ENCODE measurements at regions not wholly inside any gene's neighbourhood (a gene's known extent, or its start where the extent isn't known, plus 50 kb on each side); places are given as distances from the start of the nearest gene placed in this dataset.
"Not testable (repeated sequence)": the region's sequence is repeated elsewhere in the genome, so short reads cannot be mapped to it uniquely, and the experiment has no call there.

- WGBS (ENCODE audit: insufficient coverage): no CpG with 5 or more reads among the region's 2 CpGs
- no peaks in the 10 kb centered on the region for H3K36me3 ChIP-seq (ENCODE audit: control insufficient read depth in 2 of 2, extremely low read depth in 1 of 2, insufficient read depth in 1 of 2, low read length in 1 of 2)
- CTCF ChIA-PET: no interaction called here
These were observed 844.8 kb upstream of the CHORDC1 start for GRCh38 chr11:91067666-91068065.

GRCh38 chr11:91066456-91067047 lies 843.7 kb upstream of the CHORDC1 start:
- no peak for ATAC-seq (replicated peaks in 1 of 4)

More at GRCh38 chr11:91067666-91068065, 844.8 kb upstream of the CHORDC1 start:
- no peaks in the 10 kb centered on the region for H3K4me1 ChIP-seq (ENCODE audit: control insufficient read depth in 1 of 2, extremely low read depth in 1 of 2, insufficient read depth in 2 of 2, low read length in 2 of 2)
- Mint-ChIP-seq H3K4me1 (no peaks in the 10 kb centered on the region), H3K9me3 (peaks cover 11 to 32% (median 21%) of the 10 kb centered on the region in 3 donors), H3K36me3 (no peaks in the 10 kb centered on the region), H3K27me3 (no peaks in the 10 kb centered on the region), H3K27ac (no peak overlapping the region), H3K4me3 (no peak overlapping the region)
- no peaks in the 10 kb centered on the region for H3K27me3 ChIP-seq (replicated peaks in 1 of 2; ENCODE audit: control insufficient read depth in 2 of 2, extremely low read depth in 1 of 2, insufficient read depth in 2 of 2, low read length in 1 of 2)
- ATAC-seq (replicated peaks in 1 of 4) (no peak), DNase-seq (no peak)
- no peak overlapping the region for H3K4me3 ChIP-seq (ENCODE audit: control insufficient read depth in 1 of 2, extremely low read depth in 1 of 2, low read length in 1 of 2)
- H3K27ac ChIP-seq (ENCODE audit: low read length): no peak overlapping the region
- no peaks in the 10 kb centered on the region for H3K9me3 ChIP-seq
- POLR2A ChIA-PET: no interaction called here

GRCh38 chr11:91063399-91063798 lies 840.5 kb upstream of the CHORDC1 start:
- H3K9me3 Mint-ChIP-seq: peaks cover 14 to 29% (median 23%) of the 10 kb centered on the region in 3 donors
- H3K27me3 ChIP-seq (replicated peaks in 1 of 2; ENCODE audit: control insufficient read depth in 2 of 2, extremely low read depth in 1 of 2, insufficient read depth in 2 of 2, low read length in 1 of 2); H3K27me3 Mint-ChIP-seq; ATAC-seq (replicated peaks in 1 of 4); H3K9me3 ChIP-seq; H3K27ac Mint-ChIP-seq; CTCF ChIA-PET; H3K27ac ChIP-seq (ENCODE audit: low read length); H3K36me3 ChIP-seq (ENCODE audit: control insufficient read depth in 2 of 2, extremely low read depth in 1 of 2, insufficient read depth in 1 of 2, low read length in 1 of 2); H3K4me1 Mint-ChIP-seq; H3K4me3 Mint-ChIP-seq; H3K36me3 Mint-ChIP-seq; DNase-seq; POLR2A ChIA-PET; H3K4me3 ChIP-seq (ENCODE audit: control insufficient read depth in 1 of 2, extremely low read depth in 1 of 2, low read length in 1 of 2); H3K4me1 ChIP-seq (ENCODE audit: control insufficient read depth in 1 of 2, extremely low read depth in 1 of 2, insufficient read depth in 2 of 2, low read length in 2 of 2): not testable (repeated sequence)
- whole genome bisulfite sequencing (ENCODE audit: insufficient coverage): 80% methylated on average over 1 of the region's 29 CpGs

More at GRCh38 chr11:91066456-91067047, 843.7 kb upstream of the CHORDC1 start:
- no peaks in the 10 kb centered on the region for H3K9me3 ChIP-seq
- Mint-ChIP-seq H3K36me3 (no peaks in the 10 kb centered on the region), H3K27ac (no peak overlapping the region), H3K9me3 (peaks cover 9 to 32% (median 21%) of the 10 kb centered on the region in 3 donors), H3K27me3 (no peaks in the 10 kb centered on the region), H3K4me3 (no peak overlapping the region), H3K4me1 (no peaks in the 10 kb centered on the region)
- ChIA-PET CTCF (no interaction called here), POLR2A (no interaction called here)
- 17% methylated on average over 1 of the region's 5 CpGs for WGBS (ENCODE audit: insufficient coverage)
- no peaks in the 10 kb centered on the region for H3K4me1 ChIP-seq (ENCODE audit: control insufficient read depth in 1 of 2, extremely low read depth in 1 of 2, insufficient read depth in 2 of 2, low read length in 2 of 2)
- no peak overlapping the region for H3K27ac ChIP-seq (ENCODE audit: low read length)
- DNase-seq: no peak
- H3K4me3 ChIP-seq (ENCODE audit: control insufficient read depth in 1 of 2, extremely low read depth in 1 of 2, low read length in 1 of 2): no peak overlapping the region
- no peaks in the 10 kb centered on the region for H3K36me3 ChIP-seq (ENCODE audit: control insufficient read depth in 2 of 2, extremely low read depth in 1 of 2, insufficient read depth in 1 of 2, low read length in 1 of 2)
- no peaks in the 10 kb centered on the region for H3K27me3 ChIP-seq (replicated peaks in 1 of 2; ENCODE audit: control insufficient read depth in 2 of 2, extremely low read depth in 1 of 2, insufficient read depth in 2 of 2, low read length in 1 of 2)

- no peak overlapping the region for H3K4me3 Mint-ChIP-seq
- no peaks in the 10 kb centered on the region for H3K27me3 ChIP-seq (replicated peaks in 1 of 2; ENCODE audit: control insufficient read depth in 2 of 2, extremely low read depth in 1 of 2, insufficient read depth in 2 of 2, low read length in 1 of 2)
- WGBS (ENCODE audit: insufficient coverage): no CpG with 5 or more reads among the region's 2 CpGs
- no peaks in the 10 kb centered on the region for H3K36me3 Mint-ChIP-seq
- no peak overlapping the region for H3K4me3 ChIP-seq (ENCODE audit: control insufficient read depth in 1 of 2, extremely low read depth in 1 of 2, low read length in 1 of 2)
- H3K4me1 Mint-ChIP-seq: no peaks in the 10 kb centered on the region
- ATAC-seq (replicated peaks in 1 of 4): no peak
- ChIA-PET POLR2A (no interaction called here), CTCF (no interaction called here)
- H3K27ac Mint-ChIP-seq: no peak overlapping the region
- H3K27ac ChIP-seq (ENCODE audit: low read length): no peak overlapping the region
- no peaks in the 10 kb centered on the region for H3K4me1 ChIP-seq (ENCODE audit: control insufficient read depth in 1 of 2, extremely low read depth in 1 of 2, insufficient read depth in 2 of 2, low read length in 2 of 2)
- no peaks in the 10 kb centered on the region for H3K9me3 ChIP-seq
- no peaks in the 10 kb centered on the region for H3K36me3 ChIP-seq (ENCODE audit: control insufficient read depth in 2 of 2, extremely low read depth in 1 of 2, insufficient read depth in 1 of 2, low read length in 1 of 2)
- H3K9me3 Mint-ChIP-seq: peaks cover 0 to 8% (median 0%) of the 10 kb centered on the region in 3 donors
- DNase-seq: no peak
- no peaks in the 10 kb centered on the region for H3K27me3 Mint-ChIP-seq
These were observed 825.0 kb upstream of the CHORDC1 start for GRCh38 chr11:91047882-91048281.

- H3K4me1 ChIP-seq (ENCODE audit: control insufficient read depth in 1 of 2, extremely low read depth in 1 of 2, insufficient read depth in 2 of 2, low read length in 2 of 2): no peaks in the 10 kb centered on the region
- no peaks in the 10 kb centered on the region for H3K9me3 ChIP-seq
- no peak overlapping the region for H3K4me3 ChIP-seq (ENCODE audit: control insufficient read depth in 1 of 2, extremely low read depth in 1 of 2, low read length in 1 of 2)
- Mint-ChIP-seq H3K27ac (no peak overlapping the region), H3K9me3 (peaks cover 0 to 8% (median 1%) of the 10 kb centered on the region in 3 donors), H3K4me1 (no peaks in the 10 kb centered on the region), H3K36me3 (no peaks in the 10 kb centered on the region), H3K27me3 (no peaks in the 10 kb centered on the region), H3K4me3 (no peak overlapping the region)
- no peaks in the 10 kb centered on the region for H3K27me3 ChIP-seq (replicated peaks in 1 of 2; ENCODE audit: control insufficient read depth in 2 of 2, extremely low read depth in 1 of 2, insufficient read depth in 2 of 2, low read length in 1 of 2)
- H3K27ac ChIP-seq (ENCODE audit: low read length): no peak overlapping the region
- 73% methylated on average over 3 of the region's 6 CpGs for WGBS (ENCODE audit: insufficient coverage)
- H3K36me3 ChIP-seq (ENCODE audit: control insufficient read depth in 2 of 2, extremely low read depth in 1 of 2, insufficient read depth in 1 of 2, low read length in 1 of 2): no peaks in the 10 kb centered on the region
- no peak for ATAC-seq (replicated peaks in 1 of 4)
- no peak for DNase-seq
- CTCF ChIA-PET: no interaction called here
- POLR2A ChIA-PET: no interaction called here
These were observed 823.4 kb upstream of the CHORDC1 start for GRCh38 chr11:91046261-91046660.

GRCh38 chr11:91041626-91042025 lies 818.8 kb upstream of the CHORDC1 start:
- no peaks in the 10 kb centered on the region for H3K36me3 Mint-ChIP-seq
- CTCF ChIA-PET: no interaction called here

GRCh38 chr11:91023731-91024130 lies 800.9 kb upstream of the CHORDC1 start:
- no peak overlapping the region for H3K4me3 ChIP-seq (ENCODE audit: control insufficient read depth in 1 of 2, extremely low read depth in 1 of 2, low read length in 1 of 2)
- no peaks in the 10 kb centered on the region for H3K36me3 ChIP-seq (ENCODE audit: control insufficient read depth in 2 of 2, extremely low read depth in 1 of 2, insufficient read depth in 1 of 2, low read length in 1 of 2)
- H3K27ac Mint-ChIP-seq: no peak overlapping the region
- H3K36me3 Mint-ChIP-seq: no peaks in the 10 kb centered on the region
- ATAC-seq (replicated peaks in 1 of 4) (no peak), DNase-seq (no peak)
- POLR2A ChIA-PET: no interaction called here
- H3K4me1 Mint-ChIP-seq: no peaks in the 10 kb centered on the region
- no peaks in the 10 kb centered on the region for H3K4me1 ChIP-seq (ENCODE audit: control insufficient read depth in 1 of 2, extremely low read depth in 1 of 2, insufficient read depth in 2 of 2, low read length in 2 of 2)
- H3K27me3 Mint-ChIP-seq: no peaks in the 10 kb centered on the region
- WGBS (ENCODE audit: insufficient coverage): 38% methylated on average over 1 of the region's 2 CpGs
- CTCF ChIA-PET: interaction anchor here in 1 of 2 donors (0.7 kb wide), 1 partner anchor 159 kb away, joined by 3 read pairs; no protein-coding TSS in a partner anchor
- H3K9me3 ChIP-seq: no peaks in the 10 kb centered on the region
- H3K27me3 ChIP-seq (replicated peaks in 1 of 2; ENCODE audit: control insufficient read depth in 2 of 2, extremely low read depth in 1 of 2, insufficient read depth in 2 of 2, low read length in 1 of 2): no peaks in the 10 kb centered on the region
- no peak overlapping the region for H3K27ac ChIP-seq (ENCODE audit: low read length)
- no peak overlapping the region for H3K4me3 Mint-ChIP-seq
- H3K9me3 Mint-ChIP-seq: peaks cover 4 to 18% (median 8%) of the 10 kb centered on the region in 3 donors

More at GRCh38 chr11:91041626-91042025, 818.8 kb upstream of the CHORDC1 start:
- Histone ChIP-seq H3K27me3 (replicated peaks in 1 of 2; ENCODE audit: control insufficient read depth in 2 of 2, extremely low read depth in 1 of 2, insufficient read depth in 2 of 2, low read length in 1 of 2) (no peaks in the 10 kb centered on the region), H3K4me1 (ENCODE audit: control insufficient read depth in 1 of 2, extremely low read depth in 1 of 2, insufficient read depth in 2 of 2, low read length in 2 of 2) (no peaks in the 10 kb centered on the region), H3K9me3 (no peaks in the 10 kb centered on the region), H3K4me3 (ENCODE audit: control insufficient read depth in 1 of 2, extremely low read depth in 1 of 2, low read length in 1 of 2) (no peak overlapping the region), H3K36me3 (ENCODE audit: control insufficient read depth in 2 of 2, extremely low read depth in 1 of 2, insufficient read depth in 1 of 2, low read length in 1 of 2) (no peaks in the 10 kb centered on the region), H3K27ac (ENCODE audit: low read length) (no peak overlapping the region)
- DNase-seq: no peak
- Mint-ChIP-seq H3K27me3 (no peaks in the 10 kb centered on the region), H3K4me1 (no peaks in the 10 kb centered on the region), H3K9me3 (peaks cover 3 to 9% (median 6%) of the 10 kb centered on the region in 3 donors), H3K4me3 (no peak overlapping the region), H3K27ac (no peak overlapping the region)
- POLR2A ChIA-PET: no interaction called here
- ATAC-seq (replicated peaks in 1 of 4): no peak
